HUES6 (cell line): ENCODE measurements at regions not wholly inside any gene's neighbourhood (a gene's known extent, or its start where the extent isn't known, plus 50 kb on each side); places are given as distances from the start of the nearest gene placed in this dataset.
A peak's percentile ranks its signal among the peaks of the same experiment; 100 is the strongest.
"Not testable (repeated sequence)": the region's sequence is repeated elsewhere in the genome, so short reads cannot be mapped to it uniquely, and the experiment has no call there.

Experiments
- H3K27ac ChIP-seq: 2 replicates; pipeline ENCODE4 v1.7.0; 2013; ENCODE audit warnings: low read depth, mild to moderate bottlenecking, low read length, inconsistent platforms
- H3K27me3 ChIP-seq: 2 replicates; pipeline ENCODE4 v1.6.1; 2013; ENCODE audit warnings: low read length; ENCODE audit not compliant: control insufficient read depth, insufficient read depth
- H3K36me3 ChIP-seq: 2 replicates; pipeline ENCODE4 v1.6.1; 2013; ENCODE audit warnings: low read length; ENCODE audit not compliant: control insufficient read depth, insufficient read depth
- H3K4me1 ChIP-seq: 2 replicates; pipeline ENCODE4 v1.6.1; 2013; ENCODE audit warnings: low read length; ENCODE audit not compliant: control insufficient read depth, insufficient read depth
- H3K4me3 ChIP-seq: 2 replicates; pipeline ENCODE4 v1.5.1; 2013; ENCODE audit warnings: low read depth, low read length
- H3K9ac ChIP-seq: one replicate; pipeline ENCODE4 v1.6.1; 2013; ENCODE audit warnings: mild to moderate bottlenecking, low read length
- H3K9me3 ChIP-seq: 2 replicates; pipeline ENCODE4 v1.6.1; 2013; ENCODE audit warnings: low read depth, low read length; ENCODE audit not compliant: control insufficient read depth, insufficient read depth

GRCh38 chr14:82896476-82896875 is 1362.8 kb upstream of the SEL1L start:
- H3K36me3 ChIP-seq, result no peaks in the 10 kb centered on the region
- no peaks in the 10 kb centered on the region for H3K9me3 ChIP-seq
- no peak overlapping the region for H3K9ac ChIP-seq
- no peak overlapping the region for H3K4me3 ChIP-seq
- no peak overlapping the region for H3K27ac ChIP-seq
- H3K27me3 ChIP-seq, result no peaks in the 10 kb centered on the region
- H3K4me1 ChIP-seq, result no peaks in the 10 kb centered on the region

DNA sequence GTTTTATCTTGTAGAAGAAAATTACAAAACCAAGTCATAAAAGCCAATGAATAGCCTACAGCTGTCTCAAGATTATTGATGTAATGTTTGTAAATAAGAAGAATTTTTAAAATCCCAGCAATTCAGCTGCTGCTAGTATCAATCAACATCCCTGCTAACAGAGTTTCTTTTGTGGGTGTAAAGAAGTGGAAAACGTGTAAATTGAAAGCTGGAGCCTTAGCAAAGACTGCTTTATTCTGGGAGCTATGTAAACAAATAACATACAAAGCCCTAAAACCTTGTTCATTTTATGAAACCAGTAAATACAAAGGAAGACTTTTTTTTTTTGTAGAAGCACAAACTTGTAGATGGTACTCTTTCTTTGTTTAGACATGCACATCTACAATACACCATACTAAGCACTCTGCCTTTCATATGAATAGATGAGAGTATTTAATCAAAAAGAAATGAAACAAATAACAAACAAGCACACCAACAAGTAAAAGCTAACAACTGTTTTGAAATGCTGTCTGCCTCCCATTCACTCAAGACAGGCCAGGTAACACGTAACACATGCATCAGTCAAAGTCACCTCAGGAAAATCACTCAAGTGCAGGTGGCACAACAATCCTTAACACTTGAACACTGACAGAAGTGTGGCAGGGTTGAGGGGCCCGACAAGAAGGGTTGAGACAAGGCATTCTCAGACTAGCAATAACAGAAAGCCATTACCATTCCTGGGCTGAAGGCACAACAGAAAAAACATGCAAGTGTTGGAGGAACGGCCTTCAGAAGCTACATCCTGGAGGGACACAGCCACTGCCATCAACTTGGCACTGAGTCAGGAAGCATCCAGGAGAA is 1364.0 kb upstream of the SEL1L start:
- Histone ChIP-seq H3K4me3 (no peak overlapping the region), H3K36me3 (no peaks in the 10 kb centered on the region), H3K9me3 (no peaks in the 10 kb centered on the region), H3K27ac (no peak overlapping the region), H3K9ac (no peak overlapping the region), H3K27me3 (no peaks in the 10 kb centered on the region), H3K4me1 (no peaks in the 10 kb centered on the region)

DNA sequence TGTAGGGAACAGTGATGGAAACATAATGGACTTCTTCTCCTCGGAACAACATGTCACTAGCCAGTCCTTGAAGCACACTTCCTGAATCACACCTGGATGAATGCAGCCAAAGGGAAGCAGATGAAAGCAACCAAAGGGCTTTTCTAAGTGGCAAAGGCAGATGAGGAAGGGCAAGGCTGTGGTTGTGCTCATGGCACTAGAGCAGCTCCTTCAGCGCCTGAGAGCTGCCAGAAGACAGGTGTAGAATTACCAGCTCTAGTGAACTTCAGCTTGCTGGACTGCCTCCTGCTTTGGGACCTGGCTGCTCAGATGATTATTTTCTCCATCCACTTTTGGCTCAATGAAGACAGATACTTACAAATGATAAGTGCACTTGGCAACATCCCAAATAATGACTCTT is 1372.1 kb upstream of the SEL1L start:
- Histone ChIP-seq H3K9ac (no peak overlapping the region), H3K27ac (no peak overlapping the region), H3K9me3 (no peaks in the 10 kb centered on the region), H3K27me3 (no peaks in the 10 kb centered on the region), H3K36me3 (no peaks in the 10 kb centered on the region), H3K4me1 (no peaks in the 10 kb centered on the region), H3K4me3 (no peak overlapping the region)

- no peaks in the 10 kb centered on the region for H3K9me3 ChIP-seq
- no peak overlapping the region for H3K27ac ChIP-seq
- no peaks in the 10 kb centered on the region for H3K36me3 ChIP-seq
- H3K27me3 ChIP-seq, result no peaks in the 10 kb centered on the region
- no peak overlapping the region for H3K4me3 ChIP-seq
- H3K9ac ChIP-seq, result no peak overlapping the region
- H3K4me1 ChIP-seq, result no peaks in the 10 kb centered on the region
These were observed 1378.3 kb upstream of the SEL1L start for GRCh38 chr14:82911930-82912329.

DNA sequence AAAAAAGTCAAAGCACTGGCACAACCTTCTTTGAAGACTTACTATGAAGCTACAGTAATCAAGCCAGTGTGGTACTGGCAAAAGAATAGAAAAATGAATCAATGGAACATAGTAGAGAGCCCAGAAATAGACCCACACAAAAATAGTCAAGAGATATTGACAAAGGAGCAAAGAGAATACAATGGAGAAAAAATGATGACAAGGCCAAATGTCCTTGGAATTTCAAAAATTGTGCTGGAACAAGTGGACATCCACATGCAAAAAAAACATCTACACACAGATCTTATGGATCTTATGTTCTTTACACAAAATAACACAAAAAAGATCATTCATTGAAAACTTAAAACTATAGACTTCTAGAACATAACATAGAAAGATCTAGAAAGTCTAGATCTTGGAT is 1379.7 kb upstream of the SEL1L start:
- H3K9ac ChIP-seq, result no peak overlapping the region
- no peak overlapping the region for H3K4me3 ChIP-seq

DNA sequence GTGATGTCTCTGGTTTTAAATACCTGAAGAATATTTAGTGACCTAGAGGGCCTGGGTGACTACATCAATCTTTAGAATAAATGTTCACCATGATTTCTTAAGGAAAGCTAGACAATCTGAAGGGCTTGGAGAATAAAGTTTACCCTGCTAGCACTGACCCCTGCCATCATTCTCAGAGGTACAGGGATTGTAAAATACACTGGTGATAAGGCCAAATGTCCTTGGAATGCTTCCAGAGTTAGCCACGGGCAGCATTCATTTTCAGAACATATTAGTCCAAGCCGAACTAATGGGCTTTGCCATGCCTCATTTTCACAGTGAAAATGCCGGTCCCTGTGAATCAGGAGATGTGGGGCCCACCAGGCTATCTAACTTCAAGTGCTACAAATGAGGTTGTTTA is 1381.7 kb upstream of the SEL1L start:
- Histone ChIP-seq H3K9me3 (no peaks in the 10 kb centered on the region), H3K4me1 (no peaks in the 10 kb centered on the region), H3K4me3 (no peak overlapping the region), H3K9ac (no peak overlapping the region), H3K36me3 (no peaks in the 10 kb centered on the region), H3K27ac (no peak overlapping the region), H3K27me3 (no peaks in the 10 kb centered on the region)

More for the DNA sequence above, 1379.7 kb upstream of the SEL1L start:
- H3K9me3 ChIP-seq, result no peaks in the 10 kb centered on the region
- no peaks in the 10 kb centered on the region for H3K4me1 ChIP-seq
- no peak overlapping the region for H3K27ac ChIP-seq
- H3K36me3 ChIP-seq, result no peaks in the 10 kb centered on the region
- H3K27me3 ChIP-seq, result no peaks in the 10 kb centered on the region

GRCh38 chr14:82935691-82936090 is 1402.0 kb upstream of the SEL1L start:
- no peak overlapping the region for H3K9ac ChIP-seq
- no peak overlapping the region for H3K4me3 ChIP-seq
- no peaks in the 10 kb centered on the region for H3K36me3 ChIP-seq
- H3K27ac ChIP-seq, result no peak overlapping the region
- H3K9me3 ChIP-seq, result no peaks in the 10 kb centered on the region
- H3K27me3 ChIP-seq, result no peaks in the 10 kb centered on the region
- H3K4me1 ChIP-seq, result no peaks in the 10 kb centered on the region

DNA sequence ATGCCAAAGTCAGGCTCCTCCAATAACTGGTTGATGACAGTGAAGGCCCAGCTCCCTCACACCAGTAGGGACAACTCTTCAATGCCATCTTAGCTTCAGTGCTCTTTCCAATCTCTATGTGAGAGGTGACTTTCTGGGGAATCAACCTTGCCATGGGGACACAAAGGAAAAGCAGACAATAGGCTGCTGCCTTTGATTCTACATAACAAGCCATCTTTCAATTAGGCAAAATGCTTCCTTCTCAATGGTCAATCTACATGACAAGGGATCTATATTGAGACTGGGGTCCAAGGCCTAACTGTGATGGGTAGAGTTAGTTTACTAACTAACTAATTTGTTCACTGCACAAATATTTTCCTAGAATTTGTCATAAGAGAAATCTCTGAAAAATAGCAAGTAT is 1417.5 kb upstream of the SEL1L start:
- H3K27ac ChIP-seq, result peak overlapping the region; percentile 22; the same call in 1 of the 2 replicates
- no peaks in the 10 kb centered on the region for H3K36me3 ChIP-seq
- H3K4me3 ChIP-seq, result no peak overlapping the region
- no peaks in the 10 kb centered on the region for H3K27me3 ChIP-seq
- H3K4me1 ChIP-seq, result peaks cover 12% of the 10 kb centered on the region
- H3K9me3 ChIP-seq, result no peaks in the 10 kb centered on the region
- no peak overlapping the region for H3K9ac ChIP-seq

- Histone ChIP-seq H3K9me3 (no peaks in the 10 kb centered on the region), H3K4me1 (no peaks in the 10 kb centered on the region), H3K4me3 (no peak overlapping the region), H3K9ac (no peak overlapping the region), H3K27ac (no peak overlapping the region), H3K36me3 (no peaks in the 10 kb centered on the region), H3K27me3 (no peaks in the 10 kb centered on the region)
These were observed 1430.1 kb upstream of the SEL1L start for GRCh38 chr14:82963756-82964155.

DNA sequence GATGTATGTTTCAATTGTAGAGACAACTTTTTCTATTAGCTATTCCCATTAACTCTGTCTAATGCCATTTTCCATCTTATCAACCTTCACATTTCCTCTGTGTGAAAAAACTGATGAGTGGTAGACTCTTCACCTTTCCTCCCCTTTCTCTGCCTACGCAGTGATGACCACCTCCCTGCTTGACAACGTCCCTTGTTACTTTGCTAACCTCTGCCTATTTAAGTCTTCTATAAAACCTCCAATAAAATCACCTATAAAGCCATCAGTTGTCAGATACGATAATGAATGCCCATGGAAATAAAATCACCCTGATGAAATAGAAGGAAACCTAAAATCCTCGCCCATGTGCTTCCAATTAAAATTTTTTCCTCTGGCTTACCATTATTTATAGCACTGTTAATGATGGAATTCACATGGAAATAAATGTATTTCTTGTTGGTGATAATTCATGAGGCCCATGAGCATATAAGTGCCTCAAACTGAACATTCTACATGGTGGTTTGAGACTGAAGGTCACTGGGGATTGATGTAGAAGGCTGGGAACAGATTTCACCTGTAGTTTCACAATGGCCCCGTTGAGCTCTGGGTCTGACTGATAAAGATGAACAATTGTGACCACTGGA is 1454.0 kb upstream of the SEL1L start:
- H3K4me3 ChIP-seq, result no peak overlapping the region
- H3K9me3 ChIP-seq, result no peaks in the 10 kb centered on the region
- H3K36me3 ChIP-seq, result no peaks in the 10 kb centered on the region
- H3K9ac ChIP-seq, result no peak overlapping the region
- H3K27ac ChIP-seq, result no peak overlapping the region
- H3K27me3 ChIP-seq, result no peaks in the 10 kb centered on the region
- H3K4me1 ChIP-seq, result no peaks in the 10 kb centered on the region

DNA sequence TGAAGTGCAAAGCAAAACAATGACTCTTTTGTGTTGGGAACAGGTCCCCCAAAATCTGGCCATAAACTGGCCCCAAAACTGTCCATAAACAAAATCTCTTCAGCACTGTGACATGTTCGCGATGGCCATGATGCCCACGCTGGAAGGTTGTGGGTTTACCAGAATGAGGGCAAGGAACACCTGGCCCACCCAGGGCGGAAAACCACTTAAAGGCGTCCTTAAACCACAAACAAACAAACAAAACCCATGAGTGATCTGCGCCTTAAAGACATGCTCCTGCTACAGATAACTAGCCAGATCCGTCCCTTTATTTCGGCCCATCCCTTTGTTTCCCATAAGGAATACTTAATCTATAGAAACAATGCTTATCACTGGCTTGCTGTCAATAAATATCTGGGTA is 1460.9 kb upstream of the SEL1L start:
- H3K4me1 ChIP-seq, H3K9ac ChIP-seq, H3K27ac ChIP-seq, H3K9me3 ChIP-seq, H3K27me3 ChIP-seq, H3K36me3 ChIP-seq, H3K4me3 ChIP-seq: not testable (repeated sequence)
